HG03097 (cell line): ENCODE measurements at regions not wholly inside any gene's neighbourhood (a gene's known extent, or its start where the extent isn't known, plus 50 kb on each side); places are given as distances from the start of the nearest gene placed in this dataset.
A peak's percentile ranks its signal among the peaks of the same experiment; 100 is the strongest.

Experiments used
- ATAC-seq: cut with Tn5 transposase; IDR thresholded peaks from one replicate; pipeline ENCODE4 v1.9.1; 2021; ENCODE audit not compliant: unreplicated experiment, low FRiP score

DNA sequence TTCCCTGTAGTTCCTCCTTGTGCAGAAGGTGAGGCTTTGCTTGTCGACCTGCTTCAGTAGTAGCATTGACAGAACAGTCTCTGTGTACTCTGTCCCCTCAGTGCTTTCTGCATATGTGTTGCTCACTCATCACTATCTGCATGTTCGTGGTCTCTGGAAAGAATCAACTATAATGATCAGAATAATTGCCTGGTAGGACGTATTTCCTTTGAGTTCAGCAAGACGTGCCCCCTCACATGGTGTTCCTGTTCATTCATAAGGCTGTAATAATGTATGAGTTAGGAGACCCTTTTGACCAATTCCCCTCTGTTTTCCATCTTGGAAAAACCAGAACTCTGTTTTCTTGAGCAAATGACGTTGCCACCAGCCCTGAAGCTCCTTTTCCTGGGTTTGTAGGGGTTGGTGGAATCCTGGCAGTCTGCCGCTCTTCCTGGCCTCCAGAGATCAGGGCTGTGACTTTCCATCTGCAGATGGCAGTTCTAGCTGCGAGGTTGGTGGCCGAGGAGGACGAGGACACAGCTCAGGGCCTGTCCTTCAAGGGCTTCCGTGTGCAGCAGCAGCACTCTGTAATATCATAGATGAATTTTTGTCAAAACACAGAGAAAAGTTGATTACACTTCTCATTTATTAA, 61.9 kb downstream of the EXOSC2 start:
- no peak for ATAC-seq

GRCh38 chr9:130756037-130756436, 62.5 kb downstream of the EXOSC2 start:
- no peak for ATAC-seq

DNA sequence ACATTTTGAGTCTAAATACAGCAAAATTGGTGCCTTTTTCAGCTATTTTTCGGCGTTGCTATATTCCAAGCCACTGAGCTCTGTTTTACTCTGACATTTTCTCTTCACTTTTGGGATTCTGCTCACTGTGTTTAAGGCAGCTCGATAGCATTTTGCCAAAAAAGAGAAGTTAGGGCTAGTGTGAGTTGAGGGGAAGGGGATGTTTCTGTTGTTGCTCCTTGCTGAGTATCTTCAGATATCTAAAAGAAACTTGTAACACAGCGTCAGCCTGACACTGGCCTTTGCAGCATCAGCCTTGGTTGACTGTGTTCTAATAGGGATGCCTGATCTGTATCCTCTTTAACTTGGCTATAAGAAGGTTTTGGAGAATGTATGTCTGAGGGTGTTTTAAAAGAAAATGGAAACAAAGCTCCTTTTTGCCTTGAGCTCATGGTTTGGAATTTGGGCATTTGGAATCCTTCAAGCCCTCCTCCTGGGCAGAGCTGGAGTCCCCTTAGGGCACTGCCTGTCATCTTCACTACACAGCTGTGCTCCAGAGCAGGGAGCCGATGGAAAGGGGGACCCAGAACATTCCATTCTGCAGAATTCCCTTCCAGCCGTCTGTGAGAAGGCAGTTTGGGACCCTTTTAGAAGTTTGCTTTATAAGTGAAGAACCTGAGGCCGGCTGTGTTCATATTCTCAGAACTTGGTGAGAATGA, 63.0 kb downstream of the EXOSC2 start:
- ATAC-seq, result no peak

DNA sequence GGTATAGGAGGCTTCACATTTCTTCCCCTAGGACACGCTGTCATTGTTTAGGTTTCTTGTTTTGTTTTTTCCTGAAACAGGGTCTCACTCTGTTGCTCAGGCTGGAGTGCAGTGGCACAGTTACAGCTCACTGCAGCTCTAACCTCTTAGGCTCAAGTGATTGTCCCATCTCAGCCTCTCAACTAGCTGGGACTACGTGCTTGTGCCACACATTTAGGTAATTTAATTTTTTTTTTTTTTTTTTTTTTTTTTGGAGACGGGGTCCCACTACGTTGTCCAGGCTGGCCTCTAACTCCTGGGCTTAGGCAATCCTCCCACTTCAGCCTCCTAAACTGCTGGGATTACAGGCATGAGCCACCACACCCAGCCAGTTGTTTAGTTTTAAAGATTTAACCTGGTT, 66.2 kb downstream of the EXOSC2 start:
- ATAC-seq, result no peak

DNA sequence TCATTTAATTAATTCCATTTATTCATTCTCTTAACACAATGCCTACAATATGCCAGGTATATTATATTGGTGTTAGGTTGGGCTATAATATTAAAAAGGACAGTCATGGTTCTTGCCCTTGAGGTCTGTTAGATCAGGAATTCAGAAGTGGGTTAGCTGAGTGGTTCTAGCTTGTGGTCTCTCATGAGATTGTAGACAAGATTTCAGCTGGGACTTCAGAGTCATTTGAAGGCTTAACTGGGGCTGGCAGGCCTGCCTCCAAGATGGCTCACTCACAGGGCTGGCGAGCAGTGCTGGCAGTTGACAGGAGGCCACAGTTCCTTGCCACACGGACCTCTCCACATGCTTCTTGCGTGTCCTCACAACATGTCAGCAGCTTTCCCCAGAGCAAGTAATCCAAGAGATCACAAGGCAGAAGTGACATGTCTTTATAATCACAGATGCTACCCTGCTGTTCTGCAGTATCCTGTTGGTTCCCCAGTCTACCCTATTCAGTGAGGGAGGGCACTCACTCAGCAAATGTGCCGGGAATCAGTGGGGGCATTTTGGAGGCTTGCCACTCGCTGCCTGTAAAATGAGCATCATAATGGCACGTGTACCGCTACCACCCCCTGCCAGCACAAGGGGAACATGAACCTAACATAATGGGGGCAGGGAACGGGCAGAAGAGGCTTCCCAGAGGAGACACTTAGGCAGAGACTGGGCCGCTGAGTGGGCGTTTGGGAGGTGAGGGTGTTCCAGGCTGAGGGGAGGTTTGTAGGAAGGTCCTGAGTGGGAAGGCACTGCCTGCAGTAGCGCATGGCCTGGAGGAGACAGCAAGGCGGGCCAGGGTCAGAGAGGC, 70.0 kb downstream of the EXOSC2 start:
- ATAC-seq, result no peak

GRCh38 chr9:130765137-130766020, 69.7 kb upstream of the ABL1 start:
- no peak for ATAC-seq

GRCh38 chr9:130766021-130766926, 68.8 kb upstream of the ABL1 start:
- no peak for ATAC-seq

DNA sequence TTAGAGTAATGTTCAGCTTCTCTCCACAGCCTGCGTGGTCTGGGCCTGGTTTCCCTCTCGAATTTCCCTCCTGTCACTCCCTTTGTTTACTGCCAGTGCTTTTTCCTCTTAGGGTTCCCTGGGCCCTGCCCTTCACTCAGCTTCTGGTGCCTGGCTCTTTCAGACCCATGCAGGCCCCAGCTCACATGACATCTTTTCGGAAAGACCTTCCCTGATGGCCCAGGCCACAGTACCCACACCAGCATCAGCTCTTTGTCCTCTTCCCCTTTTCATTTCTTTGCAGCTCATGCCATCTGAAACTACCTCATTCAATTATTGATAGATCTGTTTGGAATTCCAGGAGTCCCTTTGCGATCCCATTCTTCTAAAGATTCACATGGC, 68.1 kb upstream of the ABL1 start:
- ATAC-seq, result no peak

- ATAC-seq, result no peak
These were observed 66.8 kb upstream of the ABL1 start for GRCh38 chr9:130768265-130768664.

DNA sequence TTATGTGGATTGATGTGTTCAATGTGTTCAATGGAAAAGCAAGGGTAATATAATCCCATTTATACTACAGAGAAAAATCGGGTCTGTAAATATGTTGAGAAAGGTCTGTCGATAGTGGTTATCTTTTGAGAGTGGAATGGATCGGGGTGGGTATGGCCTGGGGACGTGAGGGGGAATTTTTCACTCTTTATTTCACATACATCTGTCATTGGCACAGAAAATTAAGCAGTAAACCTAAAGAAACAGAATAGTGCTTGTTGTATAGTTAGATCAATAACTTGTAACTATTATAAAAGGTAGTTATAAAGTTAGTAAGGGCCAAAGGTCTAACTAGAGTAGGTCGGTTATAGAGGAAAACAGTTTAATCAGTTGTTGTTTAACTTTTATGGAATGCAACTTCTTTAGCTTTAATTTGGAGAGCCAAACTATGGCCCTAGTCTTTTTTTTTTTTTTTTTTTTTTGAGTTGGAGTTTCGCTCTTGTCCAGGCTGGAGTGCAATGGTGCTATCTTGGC, 66.1 kb upstream of the ABL1 start:
- no peak for ATAC-seq

DNA sequence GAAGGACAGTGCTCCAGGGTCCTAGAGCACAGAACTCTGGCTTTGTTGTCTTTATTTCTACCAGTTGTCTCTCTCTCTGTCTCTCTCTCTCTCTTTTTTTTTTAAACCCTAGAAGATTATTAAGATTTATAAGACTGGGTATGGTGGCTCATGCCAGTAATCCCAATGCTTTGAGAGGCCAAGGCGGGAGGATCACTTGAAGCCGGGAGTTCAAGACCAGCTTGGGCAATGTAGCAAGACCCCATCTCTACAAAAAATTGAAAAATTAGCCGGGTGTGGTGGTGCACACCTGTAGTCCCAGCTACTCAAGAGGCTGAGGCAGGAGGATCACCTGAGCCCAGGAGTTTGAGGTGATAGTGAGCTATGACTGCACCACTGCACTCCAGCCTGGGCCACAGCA, 65.0 kb upstream of the ABL1 start:
- ATAC-seq, result no peak

DNA sequence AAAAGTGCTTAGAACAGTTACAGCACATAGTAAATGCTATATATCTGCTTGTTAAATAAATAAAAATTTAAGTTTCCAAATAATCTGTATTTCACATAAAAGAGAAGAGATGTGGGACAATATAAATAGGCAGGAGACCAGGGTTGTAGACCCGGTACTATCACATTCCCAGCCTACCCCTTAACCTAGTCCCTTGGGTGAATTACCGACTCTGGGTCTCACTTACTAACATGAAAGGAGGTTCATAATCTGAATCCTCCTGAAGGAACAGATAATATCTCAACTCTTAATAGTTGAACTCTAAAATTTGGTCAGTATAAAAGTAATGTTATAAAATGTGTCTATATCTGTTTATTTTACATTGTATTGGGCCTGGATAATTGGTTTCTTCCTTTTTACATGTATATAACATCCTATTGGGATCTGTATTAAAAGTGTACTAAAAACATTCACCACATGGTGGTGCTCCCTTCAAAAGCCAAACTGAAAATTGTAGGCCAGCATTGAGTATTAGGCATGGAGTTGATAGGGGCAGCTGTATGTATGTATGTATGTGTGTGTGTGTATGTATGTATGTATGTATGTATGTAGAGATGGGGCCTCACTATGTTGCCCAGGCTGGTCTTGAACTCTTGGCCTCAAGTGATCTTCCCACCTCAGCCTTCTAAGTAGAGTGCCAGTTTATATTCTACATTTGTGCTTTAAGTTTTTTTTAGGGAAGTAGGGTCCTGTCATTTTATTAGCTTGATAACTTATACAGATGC, 64.2 kb upstream of the ABL1 start:
- peak; percentile 45 for ATAC-seq

DNA sequence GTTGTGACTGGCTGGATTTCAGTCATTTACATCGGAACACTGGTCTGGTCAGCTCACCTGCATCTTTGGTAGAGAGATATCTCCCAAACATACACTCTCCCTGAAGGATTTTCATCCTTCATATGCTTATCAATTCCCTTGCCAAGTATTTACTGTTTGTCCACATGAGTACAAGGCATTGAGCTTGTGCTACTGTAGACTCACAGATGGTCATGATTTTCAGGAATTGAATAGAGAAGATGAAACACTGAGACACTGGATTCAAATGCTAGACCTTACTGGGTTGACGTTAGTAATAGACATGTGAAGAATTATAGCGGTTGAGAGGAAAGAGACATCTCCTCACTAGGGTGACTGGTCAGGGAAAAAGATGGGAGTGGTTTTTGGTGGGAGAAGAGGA, 62.9 kb upstream of the ABL1 start:
- ATAC-seq, result no peak

GRCh38 chr9:130774183-130774582, 60.9 kb upstream of the ABL1 start:
- ATAC-seq, result no peak

DNA sequence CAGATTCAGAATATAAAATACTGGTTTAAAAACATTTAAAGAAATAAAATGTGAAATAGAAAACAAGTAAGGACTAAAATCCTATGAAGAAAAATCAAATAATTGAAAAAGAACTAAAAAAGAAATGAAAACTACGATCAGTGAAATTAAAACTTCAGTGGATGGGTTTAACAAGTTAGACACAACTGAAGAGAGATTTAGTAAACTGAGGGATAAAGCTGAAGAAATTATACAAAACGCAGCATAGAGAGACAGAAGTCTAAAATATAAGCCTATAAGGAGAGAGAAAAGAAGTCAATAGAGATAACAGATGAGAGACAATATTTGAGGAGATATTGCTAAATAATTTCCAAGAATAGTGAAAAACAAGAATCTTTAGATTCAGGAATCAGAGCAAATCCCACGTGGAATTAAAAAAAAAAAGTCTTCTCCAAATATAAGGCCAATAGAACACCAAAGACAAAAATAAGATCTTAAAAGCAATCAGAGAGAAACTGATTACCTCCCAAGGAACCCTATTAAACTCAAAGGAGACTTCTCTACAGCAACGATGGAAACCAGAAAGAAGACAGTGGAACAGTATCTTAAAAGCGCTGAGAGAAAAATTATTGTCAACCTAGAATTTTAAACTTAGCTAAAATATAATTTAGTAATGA, 59.6 kb upstream of the ABL1 start:
- no peak for ATAC-seq

GRCh38 chr9:130779153-130779855, 55.8 kb upstream of the ABL1 start:
- no peak for ATAC-seq

GRCh38 chr9:130780415-130780814, 54.6 kb upstream of the ABL1 start:
- no peak for ATAC-seq
